NCI-H748 (cell line): ENCODE measurements at regions not wholly inside any gene's neighbourhood (a gene's known extent, or its start where the extent isn't known, plus 50 kb on each side); places are given as distances from the start of the nearest gene placed in this dataset.

Experiments
- DNase-seq: peaks from one replicate; lab custom pipeline; 2025; ENCODE audit not compliant: unreplicated experiment; lab: John Stamatoyannopoulos, UW

- DNase-seq: no peak
These were observed 217.3 kb upstream of the TBX3 start for GRCh38 chr12:114901316-114901715.

- no peak for DNase-seq
These were observed 214.2 kb upstream of the TBX3 start for GRCh38 chr12:114898159-114898558.

- DNase-seq: no peak
These were observed 211.9 kb upstream of the TBX3 start for GRCh38 chr12:114895827-114896226.

- DNase-seq: no peak
These were observed 211.1 kb upstream of the TBX3 start for GRCh38 chr12:114895081-114895480.

GRCh38 chr12:114894076-114894475 lies 210.1 kb upstream of the TBX3 start:
- DNase-seq: peak; percentile 99

GRCh38 chr12:114888928-114889584 lies 205.1 kb upstream of the TBX3 start:
- no peak for DNase-seq

- DNase-seq: peak; percentile 40
These were observed 204.5 kb upstream of the TBX3 start for GRCh38 chr12:114888448-114888847.

- no peak for DNase-seq
These were observed 201.5 kb upstream of the TBX3 start for GRCh38 chr12:114885501-114885900.

GRCh38 chr12:114884575-114884974 lies 200.6 kb upstream of the TBX3 start:
- DNase-seq: no peak

GRCh38 chr12:114882083-114882482 lies 198.1 kb upstream of the TBX3 start:
- no peak for DNase-seq

- DNase-seq: no peak
These were observed 195.4 kb upstream of the TBX3 start for GRCh38 chr12:114879354-114879753.

GRCh38 chr12:114878781-114879180 lies 194.8 kb upstream of the TBX3 start:
- no peak for DNase-seq

GRCh38 chr12:114876968-114877680 lies 193.1 kb upstream of the TBX3 start:
- no peak for DNase-seq

- no peak for DNase-seq
These were observed 191.3 kb upstream of the TBX3 start for GRCh38 chr12:114875313-114875712.

- DNase-seq: no peak
These were observed 189.7 kb upstream of the TBX3 start for GRCh38 chr12:114873656-114874055.

GRCh38 chr12:114868995-114869834 lies 185.2 kb upstream of the TBX3 start:
- peak; percentile 94 for DNase-seq

- no peak for DNase-seq
These were observed 182.4 kb upstream of the TBX3 start for GRCh38 chr12:114866331-114866730.

GRCh38 chr12:114864837-114865551 lies 181.0 kb upstream of the TBX3 start:
- DNase-seq: no peak

GRCh38 chr12:114863911-114864310 lies 179.9 kb upstream of the TBX3 start:
- DNase-seq: no peak

GRCh38 chr12:114860969-114861368 lies 177.0 kb upstream of the TBX3 start:
- no peak for DNase-seq
